Body of pancreas (tissue), 4 donors: ENCODE measurements at regions not wholly inside any gene's neighbourhood (a gene's known extent, or its start where the extent isn't known, plus 50 kb on each side); places are given as distances from the start of the nearest gene placed in this dataset.

Experiments
- ATAC-seq: fragments of 150-250 bp; one replicate; pipeline ENCODE4 v1.9.1; 2016
- DNase-seq, 4 donors: peaks; one replicate each; pipeline ENCODE4 v3.0.0-alpha.2; 2019
- H3K27ac ChIP-seq, 4 donors: fragments of 200-600 bp; sonication (generic); 1 replicate in 3 of 4; 2 replicates in 1 of 4; pipeline versions ENCODE4 v1.5.1 to v1.6.1; 2016 to 2019; ENCODE audit warnings: mild to moderate bottlenecking in 1 of 4, mixed read lengths in 1 of 4, moderate library complexity in 1 of 4
- H3K27me3 ChIP-seq, 2 donors: fragments of 200-600 bp; sonication (generic); one replicate each; pipeline ENCODE4 v1.6.0; 2016; ENCODE audit warnings: mild to moderate bottlenecking in 1 of 2
- H3K36me3 ChIP-seq, 2 donors: fragments of 200-600 bp; sonication (generic); replicated peaks in 1 of 2; 2 replicates each; pipeline ENCODE4 v1.5.1; 2016; ENCODE audit warnings: low read depth in 2 of 2; ENCODE audit not compliant: insufficient read depth in 1 of 2
- H3K4me1 ChIP-seq: fragments of 200-600 bp; sonication (generic); one replicate; pipeline ENCODE4 v1.6.0; 2016
- H3K4me3 ChIP-seq, 2 donors: fragments of 200-600 bp; sonication (generic); 1 replicate in 1 of 2; 2 replicates in 1 of 2; pipeline ENCODE4 v1.5.1; 2016 to 2019
- H3K9me3 ChIP-seq, 3 donors: fragments of 200-600 bp; sonication (generic); 1 replicate in 2 of 3; 2 replicates in 1 of 3; pipeline ENCODE4 v1.5.1; 2016
- CTCF ChIP-seq, 7 experiments: fragments of 450-650 bp in 4 of 7; fragments of 200-600 bp in 3 of 7; sonication (generic) in 3 of 7; IDR thresholded peaks; one replicate each; pipeline ENCODE4 v1.5.1; 2016 to 2019; ENCODE audit warnings: antibody characterized with exemption in 7 of 7
- POLR2A ChIP-seq, 3 donors: fragments of 450-650 bp; IDR thresholded peaks; one replicate each; pipeline ENCODE4 v1.6.1; 2016; ENCODE audit warnings: antibody characterized with exemption in 3 of 3, mild to moderate bottlenecking in 2 of 3
- WGBS, 2 donors: methylation state at CpG; one replicate each; pipeline ENCODE4 v1.1.5; 2017; 5-methylcytosine and 5-hydroxymethylcytosine counted together
- intact Hi-C: fragments of 100-400 bp; cut with DNase I; formaldehyde crosslinking; loops from one replicate; pipeline ENCODE4 v1.15.1; 2023

GRCh38 chr6:115832186-115832585 is 228.5 kb downstream of the FRK start:
- no peaks in the 10 kb centered on the region for H3K4me1 ChIP-seq

GRCh38 chr6:115830895-115831294 is 229.8 kb downstream of the FRK start:
- Histone ChIP-seq H3K4me1 (no peaks in the 10 kb centered on the region), H3K9me3 (no peaks in the 10 kb centered on the region), H3K27me3 (no peaks in the 10 kb centered on the region), H3K4me3 (no peak overlapping the region), H3K27ac (no peak overlapping the region), H3K36me3 (no peaks in the 10 kb centered on the region)
- DNase-seq (no peak), ATAC-seq (no peak)
- intact Hi-C loops = no loop called here
- TF ChIP-seq POLR2A (IDR thresholded peaks at IDR 0.05) (no peak), CTCF (IDR thresholded peaks at IDR 0.05) (no peak)
- 40 to 52% methylated on average over 2 of the region's 2 CpGs for WGBS, 2 donors

More at GRCh38 chr6:115832186-115832585, 228.5 kb downstream of the FRK start:
- no peak overlapping the region for H3K4me3 ChIP-seq
- H3K9me3 ChIP-seq = no peaks in the 10 kb centered on the region
- no peaks in the 10 kb centered on the region for H3K36me3 ChIP-seq
- 87 to 100% methylated on average over 1 of the region's 1 CpG for WGBS, 2 donors
- no peaks in the 10 kb centered on the region for H3K27me3 ChIP-seq
- no peak overlapping the region for H3K27ac ChIP-seq
- no peak for ATAC-seq
- no peak for TF ChIP-seq POLR2A (IDR thresholded peaks at IDR 0.05)
- TF ChIP-seq CTCF (IDR thresholded peaks at IDR 0.05) = no peak
- intact Hi-C loops = no loop called here
- no peak for DNase-seq

GRCh38 chr6:115821798-115822197 is 238.9 kb downstream of the FRK start:
- Histone ChIP-seq H3K9me3 (peaks cover 0 to 7% (median 0%) of the 10 kb centered on the region in 3 donors), H3K4me3 (no peak overlapping the region), H3K27ac (no peak overlapping the region), H3K4me1 (no peaks in the 10 kb centered on the region), H3K36me3 (no peaks in the 10 kb centered on the region), H3K27me3 (no peaks in the 10 kb centered on the region)
- WGBS, 2 donors = 41 to 83% methylated on average over 2 of the region's 2 CpGs
- intact Hi-C loops = no loop called here
- DNase-seq = no peak
- ATAC-seq = no peak
- TF ChIP-seq POLR2A (IDR thresholded peaks at IDR 0.05) = no peak
- no peak for TF ChIP-seq CTCF (IDR thresholded peaks at IDR 0.05)

GRCh38 chr6:115819506-115819905 is 241.2 kb downstream of the FRK start:
- peaks cover 0 to 7% (median 0%) of the 10 kb centered on the region in 3 donors for H3K9me3 ChIP-seq
- no peak for ATAC-seq
- no peaks in the 10 kb centered on the region for H3K27me3 ChIP-seq
- no peaks in the 10 kb centered on the region for H3K4me1 ChIP-seq
- H3K27ac ChIP-seq = no peak overlapping the region
- H3K36me3 ChIP-seq = no peaks in the 10 kb centered on the region
- no peak for DNase-seq
- no peak overlapping the region for H3K4me3 ChIP-seq
- intact Hi-C loops = no loop called here
- WGBS, 2 donors = 49 to 85% methylated on average over 4 of the region's 4 CpGs
- no peak for TF ChIP-seq POLR2A (IDR thresholded peaks at IDR 0.05)
- no peak for TF ChIP-seq CTCF (IDR thresholded peaks at IDR 0.05)

GRCh38 chr6:115817161-115817560 is 243.5 kb downstream of the FRK start:
- intact Hi-C loops = no loop called here
- DNase-seq = no peak
- 37 to 41% methylated on average over 2 of the region's 2 CpGs for WGBS, 2 donors

More at GRCh38 chr6:115817161-115817560, 243.5 kb downstream of the FRK start:
- H3K27me3 ChIP-seq = no peaks in the 10 kb centered on the region
- TF ChIP-seq POLR2A (IDR thresholded peaks at IDR 0.05) (no peak), CTCF (IDR thresholded peaks at IDR 0.05) (no peak)
- no peaks in the 10 kb centered on the region for H3K36me3 ChIP-seq
- H3K4me1 ChIP-seq = no peaks in the 10 kb centered on the region
- peaks cover 0 to 7% (median 0%) of the 10 kb centered on the region in 3 donors for H3K9me3 ChIP-seq
- no peak overlapping the region for H3K4me3 ChIP-seq
- H3K27ac ChIP-seq = no peak overlapping the region
- ATAC-seq = no peak
